Activated naive CD4-positive, alpha-beta T cell treated with anti-CD3 and anti-CD28 coated beads for 36 hours (primary cell): ENCODE measurements at regions not wholly inside any gene's neighbourhood (a gene's known extent, or its start where the extent isn't known, plus 50 kb on each side); places are given as distances from the start of the nearest gene placed in this dataset.

ENCODE experiments used
- CTCF ChIA-PET: fragments of 350-600 bp; sonication (Branson Sonifier 250); formaldehyde crosslinking; loops from one replicate; lab custom pipeline; 2021; ENCODE audit warnings: antibody characterized with exemption; lab: Charles Lee
- DNase-seq: peaks from one replicate; pipeline ENCODE4 v3.0.0-alpha.2; 2020
- H3K27ac Mint-ChIP-seq: one replicate; pipeline ENCODE4 v1.8.0; 2021; ENCODE audit warnings: mild to moderate bottlenecking, mixed read lengths
- H3K27me3 Mint-ChIP-seq: one replicate; pipeline ENCODE4 v1.8.0; 2021; ENCODE audit warnings: low read depth, mixed read lengths
- H3K36me3 Mint-ChIP-seq: one replicate; pipeline ENCODE4 v1.8.0; 2021; ENCODE audit warnings: low read depth, mixed read lengths
- H3K4me1 Mint-ChIP-seq: one replicate; pipeline ENCODE4 v1.8.0; 2021; ENCODE audit warnings: low read depth, mixed read lengths
- H3K4me3 Mint-ChIP-seq: one replicate; pipeline ENCODE4 v1.8.0; 2021; ENCODE audit warnings: mild to moderate bottlenecking, moderate library complexity, mixed read lengths
- H3K9me3 Mint-ChIP-seq: one replicate; pipeline ENCODE4 v1.8.0; 2021; ENCODE audit warnings: mixed read lengths
- intact Hi-C: fragments of 100-400 bp; cut with micrococcal nuclease; formaldehyde crosslinking; loops from one replicate; pipeline ENCODE4 v1.15.1; 2023

- no peak for DNase-seq
- Mint-ChIP-seq H3K4me3 (no peak overlapping the region), H3K9me3 (no peaks in the 10 kb centered on the region), H3K27ac (no peak overlapping the region), H3K36me3 (no peaks in the 10 kb centered on the region), H3K27me3 (peaks cover 7% of the 10 kb centered on the region), H3K4me1 (no peaks in the 10 kb centered on the region)
- CTCF ChIA-PET = no interaction called here
- intact Hi-C loops = no loop called here
Observed at GRCh38 chr16:86403541-86404163, 106.7 kb upstream of the FOXF1 start.

DNA sequence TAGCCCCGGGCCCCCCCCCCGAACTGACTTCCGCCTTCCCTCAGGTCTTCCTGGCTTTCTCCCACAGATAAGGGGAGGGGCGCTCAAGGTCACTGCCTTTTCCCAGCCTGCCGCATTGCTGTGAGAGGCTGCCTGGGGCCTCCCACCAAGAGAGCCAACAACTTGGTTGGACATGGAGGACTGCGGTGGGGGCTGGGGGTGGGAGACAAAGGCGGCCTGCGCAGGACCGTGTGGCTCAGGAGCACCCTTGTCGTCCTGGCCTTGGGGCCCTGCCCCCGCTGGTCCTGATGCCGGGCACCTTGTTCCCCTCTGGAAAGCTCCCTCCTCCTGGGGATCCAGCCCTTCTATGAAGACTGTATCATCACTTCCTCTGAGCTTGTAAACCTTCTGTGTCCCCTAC lies 105.6 kb upstream of the FOXF1 start:
- Mint-ChIP-seq H3K9me3 (no peaks in the 10 kb centered on the region), H3K27ac (no peak overlapping the region), H3K4me3 (no peak overlapping the region), H3K4me1 (no peaks in the 10 kb centered on the region), H3K27me3 (peaks cover 9% of the 10 kb centered on the region), H3K36me3 (no peaks in the 10 kb centered on the region)
- intact Hi-C loops = no loop called here
- DNase-seq = no peak
- CTCF ChIA-PET = no interaction called here

- DNase-seq = no peak
- Mint-ChIP-seq H3K4me1 (no peaks in the 10 kb centered on the region), H3K36me3 (no peaks in the 10 kb centered on the region), H3K4me3 (no peak overlapping the region), H3K27me3 (peaks cover 9% of the 10 kb centered on the region), H3K9me3 (no peaks in the 10 kb centered on the region), H3K27ac (no peak overlapping the region)
- intact Hi-C loops = no loop called here
- CTCF ChIA-PET = no interaction called here
Observed at GRCh38 chr16:86405319-86405718, 105.0 kb upstream of the FOXF1 start.

DNA sequence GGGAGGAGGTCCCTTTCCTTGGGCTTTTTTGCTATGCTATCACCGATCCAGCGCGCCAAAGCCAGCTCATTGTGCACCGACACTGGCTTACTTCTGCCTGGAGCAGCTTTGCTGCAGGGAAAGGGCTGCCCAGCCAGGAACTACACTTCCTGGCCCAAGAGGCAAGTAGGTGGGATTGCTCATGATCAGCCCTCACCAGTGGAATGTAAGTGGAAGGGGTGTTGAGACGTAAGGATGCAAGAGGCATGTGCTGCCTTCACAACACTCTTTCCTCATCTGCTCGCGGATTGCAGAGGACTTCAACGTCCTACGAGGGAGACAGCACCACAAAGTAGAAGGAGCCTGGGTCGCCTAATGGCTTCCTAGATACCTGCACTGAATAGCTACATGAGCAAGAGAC lies 104.3 kb upstream of the FOXF1 start:
- peaks cover 9% of the 10 kb centered on the region for H3K27me3 Mint-ChIP-seq
- H3K36me3 Mint-ChIP-seq = no peaks in the 10 kb centered on the region
- CTCF ChIA-PET = no interaction called here
- no peaks in the 10 kb centered on the region for H3K9me3 Mint-ChIP-seq
- H3K4me1 Mint-ChIP-seq = no peaks in the 10 kb centered on the region
- intact Hi-C loops = no loop called here
- H3K4me3 Mint-ChIP-seq = no peak overlapping the region
- H3K27ac Mint-ChIP-seq = no peak overlapping the region
- no peak for DNase-seq

DNA sequence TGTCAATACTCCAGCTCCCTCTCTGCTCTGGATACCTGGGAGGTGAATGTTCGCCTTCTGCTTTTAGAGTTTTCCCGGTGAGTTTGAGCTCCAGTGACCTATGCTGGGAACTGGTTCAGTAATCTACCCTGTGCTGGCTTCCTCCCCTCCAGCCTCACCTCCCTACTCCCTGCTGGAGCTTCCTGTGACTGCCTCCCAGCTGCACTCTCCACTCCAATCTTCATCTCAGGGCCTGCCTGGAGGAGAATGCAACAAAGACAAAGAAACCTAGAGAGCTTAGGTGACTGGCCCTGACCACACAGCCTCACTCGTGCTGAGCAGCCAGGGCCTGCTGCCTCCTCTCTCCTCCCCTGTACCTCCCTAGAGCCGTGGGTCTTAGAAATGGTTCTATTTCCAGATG lies 101.6 kb upstream of the FOXF1 start:
- H3K27ac Mint-ChIP-seq = no peak overlapping the region
- no peak overlapping the region for H3K4me3 Mint-ChIP-seq
- no peaks in the 10 kb centered on the region for H3K9me3 Mint-ChIP-seq
- H3K4me1 Mint-ChIP-seq = no peaks in the 10 kb centered on the region
- CTCF ChIA-PET = interaction anchor here (0.5 to 0.8 kb wide), 2 partner anchors 79 to 242 kb away, joined by 3 read pairs; no protein-coding TSS in a partner anchor
- H3K27me3 Mint-ChIP-seq = peaks cover 8% of the 10 kb centered on the region
- H3K36me3 Mint-ChIP-seq = no peaks in the 10 kb centered on the region
- intact Hi-C loops = no loop called here
- no peak for DNase-seq

DNA sequence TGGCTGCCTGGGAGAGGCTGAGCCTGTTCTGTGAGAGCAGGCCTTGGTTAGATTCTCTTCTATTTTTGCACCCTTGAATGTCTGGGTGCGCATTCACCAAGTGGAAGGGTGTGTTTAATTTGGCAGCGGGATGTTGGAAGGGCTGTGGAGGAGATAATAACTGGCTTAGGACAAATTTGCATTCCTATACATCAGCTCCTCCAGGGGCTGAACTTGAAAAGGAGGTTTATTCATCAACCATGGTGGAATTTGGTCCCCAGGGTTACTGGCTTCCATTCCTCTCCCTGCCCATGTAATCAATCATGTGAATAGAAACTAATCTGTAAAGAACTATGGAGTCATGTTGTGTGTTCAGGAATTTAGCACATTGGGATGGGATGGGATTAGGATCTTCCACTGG lies 100.2 kb upstream of the FOXF1 start:
- Mint-ChIP-seq H3K4me1 (peaks cover 2% of the 10 kb centered on the region), H3K4me3 (no peak overlapping the region), H3K27me3 (peaks cover 5% of the 10 kb centered on the region), H3K9me3 (no peaks in the 10 kb centered on the region), H3K27ac (no peak overlapping the region), H3K36me3 (no peaks in the 10 kb centered on the region)
- intact Hi-C loops = no loop called here
- no peak for DNase-seq
- CTCF ChIA-PET = no interaction called here

- CTCF ChIA-PET = no interaction called here
- no peak overlapping the region for H3K27ac Mint-ChIP-seq
- peaks cover 3% of the 10 kb centered on the region for H3K27me3 Mint-ChIP-seq
- H3K36me3 Mint-ChIP-seq = no peaks in the 10 kb centered on the region
- DNase-seq = no peak
- intact Hi-C loops = no loop called here
- H3K9me3 Mint-ChIP-seq = no peaks in the 10 kb centered on the region
- peaks cover 2% of the 10 kb centered on the region for H3K4me1 Mint-ChIP-seq
- no peak overlapping the region for H3K4me3 Mint-ChIP-seq
Observed at GRCh38 chr16:86410529-86410928, 99.8 kb upstream of the FOXF1 start.

GRCh38 chr16:86411897-86412296 lies 98.4 kb upstream of the FOXF1 start:
- Mint-ChIP-seq H3K36me3 (no peaks in the 10 kb centered on the region), H3K9me3 (no peaks in the 10 kb centered on the region), H3K27ac (no peak overlapping the region), H3K4me3 (no peak overlapping the region), H3K4me1 (peaks cover 2% of the 10 kb centered on the region), H3K27me3 (peaks cover 6% of the 10 kb centered on the region)
- intact Hi-C loops = no loop called here
- CTCF ChIA-PET = interaction anchor here (1.3 kb wide), 1 partner anchor 20 kb away, joined by 3 read pairs; no protein-coding TSS in a partner anchor
- no peak for DNase-seq

DNA sequence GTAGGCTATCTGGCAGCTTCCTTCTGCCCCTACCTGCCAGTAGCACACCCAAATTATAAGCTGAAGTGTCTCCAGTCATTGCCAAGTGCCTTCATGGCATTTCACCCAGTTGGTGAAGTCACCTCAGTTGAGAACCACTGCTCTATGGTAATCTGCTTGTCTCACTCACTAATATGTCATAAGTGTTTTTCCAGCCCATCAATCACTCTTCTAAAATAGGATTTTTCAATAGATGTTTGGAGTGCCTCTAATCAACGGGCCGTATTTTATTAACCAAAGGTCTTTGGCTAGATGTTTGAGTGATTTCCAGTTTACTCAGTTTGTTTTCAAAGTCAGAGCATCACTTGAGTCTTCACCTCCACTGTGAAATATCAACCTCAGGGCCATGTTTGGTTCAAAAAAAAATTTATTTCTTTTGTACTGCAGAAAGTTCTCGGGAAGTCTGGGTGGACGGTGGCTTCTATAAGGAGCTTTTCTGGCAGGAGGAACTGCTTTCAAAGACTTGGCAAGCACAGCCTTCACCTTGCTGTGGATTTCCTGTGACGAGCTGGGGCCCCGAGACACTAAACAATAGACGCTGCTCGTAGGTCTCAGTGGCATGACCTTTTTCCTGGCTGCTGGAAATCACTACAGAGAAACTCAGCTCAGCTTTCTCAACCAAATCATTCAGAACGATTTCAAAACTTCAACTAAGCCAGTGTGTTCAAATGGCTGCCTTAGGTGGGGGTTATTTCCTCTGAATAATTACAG lies 95.2 kb upstream of the FOXF1 start:
- no peak overlapping the region for H3K4me3 Mint-ChIP-seq
- intact Hi-C loops = no loop called here
- CTCF ChIA-PET = interaction anchor here (0.7 kb wide), 1 partner anchor 67 kb away, joined by 3 read pairs; no protein-coding TSS in a partner anchor
- H3K9me3 Mint-ChIP-seq = no peaks in the 10 kb centered on the region
- H3K36me3 Mint-ChIP-seq = no peaks in the 10 kb centered on the region
- peaks cover 2% of the 10 kb centered on the region for H3K4me1 Mint-ChIP-seq
- H3K27ac Mint-ChIP-seq = no peak overlapping the region
- DNase-seq = no peak
- H3K27me3 Mint-ChIP-seq = peaks cover 3% of the 10 kb centered on the region

- H3K9me3 Mint-ChIP-seq = peaks cover 7% of the 10 kb centered on the region
- CTCF ChIA-PET = no interaction called here
Observed at GRCh38 chr16:86418981-86419380, 91.3 kb upstream of the FOXF1 start.

DNA sequence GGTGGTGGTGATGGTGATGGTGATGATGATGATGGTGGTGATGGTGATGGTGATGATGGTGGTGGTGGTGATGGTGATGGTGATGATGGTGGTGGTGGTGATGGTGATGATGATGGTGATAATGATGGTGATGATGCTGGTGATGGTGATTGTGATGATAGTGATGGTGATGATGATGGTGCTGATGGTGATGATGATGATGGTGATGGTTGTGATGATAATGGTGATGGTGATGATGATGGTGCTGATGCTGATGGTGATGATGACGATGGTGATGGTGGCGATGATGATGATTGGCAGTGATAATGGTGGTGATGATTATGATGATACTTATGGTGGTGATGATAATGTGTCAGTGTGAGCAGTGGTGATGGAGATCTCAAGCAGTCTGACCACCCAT lies 90.8 kb upstream of the FOXF1 start:
- H3K27me3 Mint-ChIP-seq = peaks cover 3% of the 10 kb centered on the region
- H3K27ac Mint-ChIP-seq = no peak overlapping the region
- no peak for DNase-seq
- CTCF ChIA-PET = no interaction called here
- no peaks in the 10 kb centered on the region for H3K36me3 Mint-ChIP-seq
- peaks cover 2% of the 10 kb centered on the region for H3K4me1 Mint-ChIP-seq
- peaks cover 7% of the 10 kb centered on the region for H3K9me3 Mint-ChIP-seq
- no peak overlapping the region for H3K4me3 Mint-ChIP-seq
- intact Hi-C loops = no loop called here

More at GRCh38 chr16:86418981-86419380, 91.3 kb upstream of the FOXF1 start:
- Mint-ChIP-seq H3K4me3 (no peak overlapping the region), H3K27me3 (peaks cover 3% of the 10 kb centered on the region), H3K36me3 (no peaks in the 10 kb centered on the region), H3K4me1 (peaks cover 2% of the 10 kb centered on the region), H3K27ac (no peak overlapping the region)
- intact Hi-C loops = no loop called here
- no peak for DNase-seq

DNA sequence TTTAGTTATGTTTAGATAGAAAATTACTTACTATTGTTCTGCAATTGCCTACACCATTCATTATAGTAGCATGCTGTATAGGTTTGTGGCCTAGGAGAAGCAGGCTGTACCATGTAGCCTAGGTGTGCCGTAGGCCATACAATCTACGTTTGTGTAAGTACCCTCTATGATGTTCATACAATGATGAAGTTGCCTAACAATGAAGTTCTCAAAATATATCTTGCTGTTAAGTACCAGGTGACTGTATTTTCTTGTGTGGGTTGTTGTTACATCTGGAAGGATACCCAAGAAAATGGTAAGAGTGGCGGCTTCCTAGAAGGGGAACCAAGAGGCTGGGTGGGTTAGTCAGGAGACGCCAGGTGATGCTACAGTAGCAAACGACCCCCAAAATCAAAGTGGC lies 88.3 kb upstream of the FOXF1 start:
- H3K27ac Mint-ChIP-seq = no peak overlapping the region
- H3K27me3 Mint-ChIP-seq = no peaks in the 10 kb centered on the region
- H3K4me1 Mint-ChIP-seq = no peaks in the 10 kb centered on the region
- no peak for DNase-seq
- H3K4me3 Mint-ChIP-seq = no peak overlapping the region
- H3K9me3 Mint-ChIP-seq = peaks cover 7% of the 10 kb centered on the region
- intact Hi-C loops = no loop called here
- CTCF ChIA-PET = interaction anchor here (0.6 kb wide), 1 partner anchor 291 kb away, joined by 3 read pairs; no protein-coding TSS in a partner anchor
- no peaks in the 10 kb centered on the region for H3K36me3 Mint-ChIP-seq

GRCh38 chr16:86424398-86424797 lies 85.9 kb upstream of the FOXF1 start:
- Mint-ChIP-seq H3K27me3 (no peaks in the 10 kb centered on the region), H3K9me3 (peaks cover 7% of the 10 kb centered on the region), H3K4me3 (no peak overlapping the region), H3K4me1 (no peaks in the 10 kb centered on the region), H3K36me3 (no peaks in the 10 kb centered on the region), H3K27ac (no peak overlapping the region)
- no peak for DNase-seq
- CTCF ChIA-PET = no interaction called here
- intact Hi-C loops = no loop called here
